Thyroid gland (tissue), 4 donors: ENCODE measurements at regions not wholly inside any gene's neighbourhood (a gene's known extent, or its start where the extent isn't known, plus 50 kb on each side); places are given as distances from the start of the nearest gene placed in this dataset.

Experiments
- DNase-seq, 2 donors: peaks; one replicate each; pipeline ENCODE4 v3.0.0-alpha.2; 2019
- H3K27ac ChIP-seq, 3 donors: fragments of 200-600 bp; sonication (generic); 1 replicate in 2 of 3; 2 replicates in 1 of 3; pipeline ENCODE4 v1.5.1; 2016 to 2019; ENCODE audit warnings: mild to moderate bottlenecking in 1 of 3, moderate library complexity in 1 of 3
- H3K27me3 ChIP-seq: fragments of 200-600 bp; sonication (generic); one replicate; pipeline ENCODE4 v1.5.1; 2019
- H3K36me3 ChIP-seq, 2 donors: fragments of 200-600 bp; sonication (generic); one replicate each; pipeline ENCODE4 v1.5.1; 2016 to 2019
- H3K4me1 ChIP-seq, 2 donors: fragments of 200-600 bp; sonication (generic); one replicate each; pipeline ENCODE4 v1.5.1; 2017 to 2019
- H3K4me3 ChIP-seq, 3 donors: fragments of 200-600 bp; sonication (generic); replicated peaks in 1 of 3; 1 replicate in 2 of 3; 2 replicates in 1 of 3; pipeline ENCODE4 v1.5.1; 2016; ENCODE audit warnings: mild to moderate bottlenecking in 1 of 3
- H3K9me3 ChIP-seq: fragments of 200-600 bp; sonication (generic); one replicate; pipeline ENCODE4 v1.5.1; 2017
- POLR2A ChIP-seq, 2 donors: fragments of 450-650 bp; IDR thresholded peaks; one replicate each; pipeline ENCODE4 v1.6.1; 2017; ENCODE audit warnings: antibody characterized with exemption in 2 of 2, mild to moderate bottlenecking in 2 of 2, moderate library complexity in 1 of 2
- WGBS, 2 donors: methylation state at CpG; one replicate each; pipeline ENCODE4 v1.1.5; 2017; 5-methylcytosine and 5-hydroxymethylcytosine counted together
- intact Hi-C: fragments of 100-400 bp; cut with DNase I; formaldehyde crosslinking; loops from one replicate; pipeline ENCODE4 v1.15.1; 2023
- TF ChIP-seq, protein P1 (sequence below), 6 experiments: fragments of 200-600 bp in 3 of 6; fragments of 450-650 bp in 3 of 6; sonication (generic) in 3 of 6; IDR thresholded peaks; one replicate each; pipeline ENCODE4 v1.5.1; 2016 to 2019; ENCODE audit warnings: antibody characterized with exemption in 6 of 6, mild to moderate bottlenecking in 2 of 6, inconsistent platforms in 1 of 6, moderate library complexity in 1 of 6

- TF ChIP-seq, protein P1, sequence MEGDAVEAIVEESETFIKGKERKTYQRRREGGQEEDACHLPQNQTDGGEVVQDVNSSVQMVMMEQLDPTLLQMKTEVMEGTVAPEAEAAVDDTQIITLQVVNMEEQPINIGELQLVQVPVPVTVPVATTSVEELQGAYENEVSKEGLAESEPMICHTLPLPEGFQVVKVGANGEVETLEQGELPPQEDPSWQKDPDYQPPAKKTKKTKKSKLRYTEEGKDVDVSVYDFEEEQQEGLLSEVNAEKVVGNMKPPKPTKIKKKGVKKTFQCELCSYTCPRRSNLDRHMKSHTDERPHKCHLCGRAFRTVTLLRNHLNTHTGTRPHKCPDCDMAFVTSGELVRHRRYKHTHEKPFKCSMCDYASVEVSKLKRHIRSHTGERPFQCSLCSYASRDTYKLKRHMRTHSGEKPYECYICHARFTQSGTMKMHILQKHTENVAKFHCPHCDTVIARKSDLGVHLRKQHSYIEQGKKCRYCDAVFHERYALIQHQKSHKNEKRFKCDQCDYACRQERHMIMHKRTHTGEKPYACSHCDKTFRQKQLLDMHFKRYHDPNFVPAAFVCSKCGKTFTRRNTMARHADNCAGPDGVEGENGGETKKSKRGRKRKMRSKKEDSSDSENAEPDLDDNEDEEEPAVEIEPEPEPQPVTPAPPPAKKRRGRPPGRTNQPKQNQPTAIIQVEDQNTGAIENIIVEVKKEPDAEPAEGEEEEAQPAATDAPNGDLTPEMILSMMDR (IDR thresholded peaks at IDR 0.05): no peak
- no peak for TF ChIP-seq POLR2A (IDR thresholded peaks at IDR 0.05)
- DNase-seq: no peak
- no peak overlapping the region for H3K4me3 ChIP-seq
- no peaks in the 10 kb centered on the region for H3K36me3 ChIP-seq
- H3K4me1 ChIP-seq: peaks cover 8 to 13% of the 10 kb centered on the region in 2 donors
- no peaks in the 10 kb centered on the region for H3K27me3 ChIP-seq
- H3K27ac ChIP-seq: no peak overlapping the region
- no peaks in the 10 kb centered on the region for H3K9me3 ChIP-seq
- WGBS, 2 donors: 93 to 96% methylated on average over 5 of the region's 5 CpGs
- intact Hi-C loops: no loop called here
Measured at GRCh38 chr13:99687723-99688397, 186.6 kb downstream of the TM9SF2 start.

DNA sequence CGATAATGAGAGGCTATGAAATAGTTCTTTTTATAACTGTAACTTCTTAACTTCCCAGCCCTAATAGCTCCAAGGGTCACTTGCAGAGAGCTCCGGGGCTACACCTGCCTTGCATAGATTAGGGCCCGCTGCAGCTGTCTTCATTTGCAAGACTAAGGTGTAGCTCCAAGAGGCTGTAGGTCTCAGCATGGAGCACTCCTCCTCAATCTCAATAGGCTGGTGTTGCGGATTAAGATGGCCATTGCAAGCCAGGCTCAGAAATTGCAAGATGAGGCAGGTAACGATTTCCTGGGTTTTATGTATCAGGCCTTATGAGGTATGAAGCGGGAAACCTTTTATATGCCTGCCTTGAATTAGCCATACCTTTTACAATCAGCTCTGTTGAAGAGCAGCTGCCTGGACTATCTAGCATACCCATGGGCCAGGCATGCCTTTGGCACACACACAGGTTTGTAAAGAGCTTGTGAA is 185.7 kb downstream of the TM9SF2 start:
- no peaks in the 10 kb centered on the region for H3K36me3 ChIP-seq
- no peak for TF ChIP-seq POLR2A (IDR thresholded peaks at IDR 0.05)
- TF ChIP-seq, protein P1 (IDR thresholded peaks at IDR 0.05): no peak
- H3K4me1 ChIP-seq: peaks cover 8 to 13% of the 10 kb centered on the region in 2 donors
- WGBS, 2 donors: 78% methylated on average over 6 of the region's 6 CpGs
- no peak for DNase-seq
- no peak overlapping the region for H3K4me3 ChIP-seq
- H3K27ac ChIP-seq: no peak overlapping the region
- intact Hi-C loops: no loop called here
- no peaks in the 10 kb centered on the region for H3K27me3 ChIP-seq
- H3K9me3 ChIP-seq: no peaks in the 10 kb centered on the region

GRCh38 chr13:99686157-99686572 is 184.9 kb downstream of the TM9SF2 start:
- Histone ChIP-seq H3K27me3 (no peaks in the 10 kb centered on the region), H3K4me1 (peaks cover 8 to 13% of the 10 kb centered on the region in 2 donors), H3K4me3 (no peak overlapping the region), H3K9me3 (no peaks in the 10 kb centered on the region), H3K27ac (peak overlapping the region; percentile 25 to 59 (median 38)), H3K36me3 (no peaks in the 10 kb centered on the region)
- 21 to 27% methylated on average over 5 of the region's 5 CpGs for WGBS, 2 donors
- TF ChIP-seq POLR2A (IDR thresholded peaks at IDR 0.05): no peak
- TF ChIP-seq, protein P1 (IDR thresholded peaks at IDR 0.05): peak in 1 of 6 experiments; percentile 16
- intact Hi-C loops: no loop called here
- peak; percentile 39 to 56 for DNase-seq

DNA sequence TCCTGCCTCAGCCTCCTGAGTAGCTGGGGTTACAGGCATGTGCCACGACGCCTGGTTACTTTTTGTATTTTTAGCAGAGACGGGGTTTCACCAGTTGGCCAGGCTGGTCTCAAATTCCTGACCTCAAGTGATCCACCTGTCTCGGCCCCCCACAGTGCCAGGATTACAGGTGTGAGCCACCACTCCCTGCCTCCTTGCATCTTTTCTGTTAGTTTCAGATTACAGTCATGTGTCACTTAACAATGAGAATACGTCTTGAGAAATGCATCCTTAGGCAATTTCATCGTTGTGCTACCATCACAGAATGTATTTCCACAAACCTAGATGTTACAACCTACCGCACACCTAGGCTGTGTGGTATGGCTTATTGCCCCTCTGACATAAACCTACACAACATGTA is 180.4 kb downstream of the TM9SF2 start:
- intact Hi-C loops: no loop called here
- Histone ChIP-seq H3K4me3 (no peak overlapping the region), H3K36me3 (no peaks in the 10 kb centered on the region), H3K4me1 (peaks cover 6 to 9% of the 10 kb centered on the region in 2 donors), H3K27me3 (no peaks in the 10 kb centered on the region), H3K9me3 (no peaks in the 10 kb centered on the region), H3K27ac (no peak overlapping the region)
- DNase-seq: no peak
- TF ChIP-seq, protein P1 (IDR thresholded peaks at IDR 0.05): no peak
- no peak for TF ChIP-seq POLR2A (IDR thresholded peaks at IDR 0.05)
- WGBS, 2 donors: 88 to 89% methylated on average over 7 of the region's 7 CpGs

GRCh38 chr13:99677116-99677951 is 176.1 kb downstream of the TM9SF2 start:
- no peak for DNase-seq
- H3K4me1 ChIP-seq: no peaks in the 10 kb centered on the region
- no peak overlapping the region for H3K4me3 ChIP-seq
- 34 to 38% methylated on average over 8 of the region's 8 CpGs for WGBS, 2 donors
- no peaks in the 10 kb centered on the region for H3K36me3 ChIP-seq
- H3K27ac ChIP-seq: no peak overlapping the region
- TF ChIP-seq POLR2A (IDR thresholded peaks at IDR 0.05): no peak
- TF ChIP-seq, protein P1 (IDR thresholded peaks at IDR 0.05): no peak
- H3K27me3 ChIP-seq: no peaks in the 10 kb centered on the region
- intact Hi-C loops: no loop called here
- no peaks in the 10 kb centered on the region for H3K9me3 ChIP-seq
